DND-41 (cell line): ENCODE measurements at regions not wholly inside any gene's neighbourhood (a gene's known extent, or its start where the extent isn't known, plus 50 kb on each side); places are given as distances from the start of the nearest gene placed in this dataset.

ENCODE experiments used
- ATAC-seq: fragments of 200-7000 bp; cut with Tn5 transposase; 3 replicates; pipeline ENCODE4 v1.9.1; 2021; ENCODE audit warnings: low read depth; ENCODE audit not compliant: insufficient read depth
- DNase-seq: peaks from one replicate; pipeline ENCODE4 v3.0.0-alpha.2; 2020
- H2AFZ ChIP-seq: 2 replicates; pipeline ENCODE4 v1.6.0; 2012; ENCODE audit warnings: low read depth, low read length
- H3K27ac ChIP-seq: 2 replicates; pipeline ENCODE4 v1.5.1; 2012; ENCODE audit warnings: low read length, inconsistent platforms
- H3K27me3 ChIP-seq: fragments of 200-600 bp; sonication (generic); 2 replicates; pipeline ENCODE4 v1.6.0; 2012; ENCODE audit warnings: low read length, mild to moderate bottlenecking, inconsistent platforms; ENCODE audit not compliant: insufficient read depth, poor library complexity
- H3K36me3 ChIP-seq: 2 replicates; pipeline ENCODE4 v1.5.1; 2012; ENCODE audit warnings: low read length, inconsistent platforms; ENCODE audit not compliant: insufficient read depth
- H3K4me1 ChIP-seq: 2 replicates; pipeline ENCODE4 v1.5.1; 2012; ENCODE audit warnings: mild to moderate bottlenecking, low read length; ENCODE audit not compliant: insufficient read depth
- H3K4me2 ChIP-seq: 2 replicates; pipeline ENCODE4 v1.6.0; 2012; ENCODE audit warnings: mild to moderate bottlenecking, moderate library complexity, low read length, inconsistent platforms; ENCODE audit not compliant: insufficient read depth
- H3K4me3 ChIP-seq, 2 experiments: fragments of 200-600 bp in 1 of 2; shearing (Covaris generic) in 1 of 2; 2 replicates each; pipeline ENCODE4 v1.5.1; 2012 to 2016; ENCODE audit warnings: inconsistent platforms in 2 of 2, low read length in 2 of 2, mild to moderate bottlenecking in 2 of 2, low read depth in 1 of 2, moderate library complexity in 1 of 2
- H3K79me2 ChIP-seq: 2 replicates; pipeline ENCODE4 v1.6.0; 2012; ENCODE audit warnings: low read length, inconsistent platforms; ENCODE audit not compliant: insufficient read depth
- H3K9ac ChIP-seq: 2 replicates; pipeline ENCODE4 v1.6.0; 2012; ENCODE audit warnings: low read depth, mild to moderate bottlenecking, inconsistent platforms, low read length, moderate library complexity
- H3K9me3 ChIP-seq: 2 replicates; pipeline ENCODE4 v1.5.1; 2012; ENCODE audit warnings: low read length, moderate library complexity, mild to moderate bottlenecking, inconsistent platforms; ENCODE audit not compliant: insufficient read depth, severe bottlenecking
- H4K20me1 ChIP-seq: 2 replicates; pipeline ENCODE4 v1.6.0; 2012; ENCODE audit warnings: low read length; ENCODE audit not compliant: insufficient read depth
- EZH2 ChIP-seq: IDR thresholded peaks from 3 replicates; pipeline ENCODE4 v1.6.1; 2012; ENCODE audit warnings: borderline replicate concordance, low read depth, mild to moderate bottlenecking, moderate library complexity, low read length, inconsistent platforms; ENCODE audit not compliant: severe bottlenecking
- TF ChIP-seq, protein P1 (sequence below): IDR thresholded peaks from 2 replicates; pipeline ENCODE4 v1.5.1; 2012; ENCODE audit warnings: borderline replicate concordance, low read length, moderate library complexity, mild to moderate bottlenecking; ENCODE audit not compliant: poor library complexity, severe bottlenecking; ENCODE audit errors: extremely low read depth

DNA sequence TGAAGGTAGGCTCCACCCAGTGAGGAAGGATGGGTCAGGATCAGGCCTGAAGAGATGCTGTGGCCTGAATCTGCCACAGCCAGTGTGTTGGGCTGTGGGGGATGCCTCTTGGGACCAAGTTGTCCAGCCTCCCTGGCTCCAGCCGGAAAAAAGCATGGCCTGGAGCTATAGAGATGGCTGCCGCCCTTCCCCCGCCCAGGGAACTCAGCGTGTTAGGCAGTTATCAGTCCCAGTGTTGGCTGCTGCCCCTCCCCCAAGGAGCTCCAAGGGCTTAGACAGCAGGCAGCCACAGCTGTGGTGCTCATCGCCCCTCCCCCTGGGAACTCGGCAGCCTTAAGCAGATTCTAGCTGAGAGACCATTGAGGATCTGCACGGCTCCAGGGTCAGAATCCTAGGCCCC, 158.0 kb downstream of the CAPZA3 start:
- Histone ChIP-seq H3K9ac (no peak overlapping the region), H3K36me3 (no peaks in the 10 kb centered on the region), H3K4me3 (no peak overlapping the region), H2AFZ (no peak overlapping the region), H3K79me2 (no peaks in the 10 kb centered on the region), H3K27me3 (no peaks in the 10 kb centered on the region), H3K27ac (no peak overlapping the region), H3K9me3 (no peaks in the 10 kb centered on the region), H3K4me1 (no peaks in the 10 kb centered on the region), H4K20me1 (no peaks in the 10 kb centered on the region), H3K4me2 (no peak overlapping the region)
- no peak for ATAC-seq
- TF ChIP-seq, protein P1, sequence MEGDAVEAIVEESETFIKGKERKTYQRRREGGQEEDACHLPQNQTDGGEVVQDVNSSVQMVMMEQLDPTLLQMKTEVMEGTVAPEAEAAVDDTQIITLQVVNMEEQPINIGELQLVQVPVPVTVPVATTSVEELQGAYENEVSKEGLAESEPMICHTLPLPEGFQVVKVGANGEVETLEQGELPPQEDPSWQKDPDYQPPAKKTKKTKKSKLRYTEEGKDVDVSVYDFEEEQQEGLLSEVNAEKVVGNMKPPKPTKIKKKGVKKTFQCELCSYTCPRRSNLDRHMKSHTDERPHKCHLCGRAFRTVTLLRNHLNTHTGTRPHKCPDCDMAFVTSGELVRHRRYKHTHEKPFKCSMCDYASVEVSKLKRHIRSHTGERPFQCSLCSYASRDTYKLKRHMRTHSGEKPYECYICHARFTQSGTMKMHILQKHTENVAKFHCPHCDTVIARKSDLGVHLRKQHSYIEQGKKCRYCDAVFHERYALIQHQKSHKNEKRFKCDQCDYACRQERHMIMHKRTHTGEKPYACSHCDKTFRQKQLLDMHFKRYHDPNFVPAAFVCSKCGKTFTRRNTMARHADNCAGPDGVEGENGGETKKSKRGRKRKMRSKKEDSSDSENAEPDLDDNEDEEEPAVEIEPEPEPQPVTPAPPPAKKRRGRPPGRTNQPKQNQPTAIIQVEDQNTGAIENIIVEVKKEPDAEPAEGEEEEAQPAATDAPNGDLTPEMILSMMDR = no peak
- DNase-seq = peak; percentile 10

DNA sequence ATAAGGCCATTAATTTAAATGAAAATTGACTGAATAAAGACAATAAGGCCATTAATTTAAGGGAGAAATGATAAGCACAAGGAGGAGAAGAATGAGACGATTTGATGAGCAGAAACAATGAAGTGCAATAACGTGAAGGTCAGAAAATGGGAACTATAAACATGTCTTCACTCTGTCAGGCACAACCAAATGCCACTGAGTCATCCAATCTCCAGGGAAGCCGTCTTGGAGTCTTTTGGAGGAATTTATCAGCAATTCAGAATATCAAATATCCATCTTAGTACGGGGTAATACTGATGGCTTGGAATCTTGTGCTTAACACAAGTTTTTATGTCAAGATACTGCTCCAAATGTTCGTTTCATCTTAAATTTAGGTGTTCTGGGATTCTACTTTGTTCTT, 159.9 kb downstream of the CAPZA3 start:
- TF ChIP-seq, protein P1 = no peak
- TF ChIP-seq EZH2 = no peak
- H3K9ac ChIP-seq = no peak overlapping the region
- no peak overlapping the region for H2AFZ ChIP-seq
- H3K9me3 ChIP-seq = no peaks in the 10 kb centered on the region
- ATAC-seq (no peak), DNase-seq (no peak)
- H3K4me3 ChIP-seq = no peak overlapping the region
- H3K79me2 ChIP-seq = no peaks in the 10 kb centered on the region
- H3K4me1 ChIP-seq = no peaks in the 10 kb centered on the region
- peaks cover 3% of the 10 kb centered on the region for H3K27me3 ChIP-seq
- no peaks in the 10 kb centered on the region for H3K36me3 ChIP-seq
- H4K20me1 ChIP-seq = no peaks in the 10 kb centered on the region
- H3K27ac ChIP-seq = no peak overlapping the region
- H3K4me2 ChIP-seq = no peak overlapping the region

DNA sequence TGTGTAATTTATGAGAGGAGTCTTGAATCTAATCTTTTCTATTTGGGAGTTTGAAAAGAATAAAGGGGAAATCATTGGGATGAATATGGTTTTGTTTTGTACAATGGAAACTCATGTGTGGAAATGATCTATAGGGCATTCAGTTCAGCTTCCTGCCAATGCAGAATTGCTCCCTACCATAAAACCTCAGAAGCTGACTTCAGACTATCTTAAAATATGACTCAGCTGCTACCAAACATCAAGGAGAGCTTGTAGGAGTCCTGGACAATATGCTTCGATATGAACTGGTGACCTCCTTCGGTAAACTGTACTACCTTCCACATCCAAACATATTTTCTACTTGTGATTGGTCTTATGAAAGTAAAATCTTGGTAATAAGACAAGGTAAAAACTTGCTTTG, 160.6 kb downstream of the CAPZA3 start:
- Histone ChIP-seq H2AFZ (no peak overlapping the region), H3K9me3 (no peaks in the 10 kb centered on the region), H4K20me1 (no peaks in the 10 kb centered on the region), H3K4me2 (no peak overlapping the region), H3K4me1 (no peaks in the 10 kb centered on the region), H3K27me3 (peaks cover 5% of the 10 kb centered on the region), H3K4me3 (no peak overlapping the region), H3K27ac (no peak overlapping the region), H3K36me3 (no peaks in the 10 kb centered on the region), H3K79me2 (no peaks in the 10 kb centered on the region), H3K9ac (no peak overlapping the region)
- no peak for DNase-seq
- no peak for ATAC-seq
- no peak for TF ChIP-seq EZH2
- TF ChIP-seq, protein P1 = no peak

DNA sequence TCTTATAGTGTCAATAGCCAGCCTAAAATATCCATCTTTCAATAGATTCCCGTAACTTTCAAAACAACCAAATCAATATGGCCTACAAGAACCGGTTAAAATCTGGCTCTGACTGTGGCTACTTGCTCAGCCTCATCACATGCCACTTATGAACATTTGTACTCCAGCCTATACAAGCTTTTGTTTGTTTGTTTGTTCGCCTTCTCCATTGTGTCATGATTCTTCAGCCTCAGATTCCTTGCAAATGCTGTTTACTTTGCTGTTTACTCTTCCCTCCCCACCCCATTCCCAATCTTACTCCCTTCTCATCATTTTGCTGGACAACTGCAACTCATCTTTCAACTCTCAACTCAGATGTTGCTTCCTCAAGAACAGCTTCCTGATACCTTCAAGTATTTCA, 161.2 kb downstream of the CAPZA3 start:
- no peaks in the 10 kb centered on the region for H3K9me3 ChIP-seq
- H3K4me3 ChIP-seq = no peak overlapping the region
- H2AFZ ChIP-seq = no peak overlapping the region
- H4K20me1 ChIP-seq = no peaks in the 10 kb centered on the region
- no peaks in the 10 kb centered on the region for H3K4me1 ChIP-seq
- ATAC-seq (no peak), DNase-seq (no peak)
- TF ChIP-seq, protein P1 = no peak
- no peak for TF ChIP-seq EZH2
- no peaks in the 10 kb centered on the region for H3K36me3 ChIP-seq
- H3K4me2 ChIP-seq = no peak overlapping the region
- no peak overlapping the region for H3K27ac ChIP-seq
- H3K9ac ChIP-seq = no peak overlapping the region
- no peaks in the 10 kb centered on the region for H3K79me2 ChIP-seq
- H3K27me3 ChIP-seq = peaks cover 10% of the 10 kb centered on the region
